ENCODE measurements at regions not wholly inside any gene's neighbourhood (a gene's known extent, or its start where the extent isn't known, plus 50 kb on each side); places are given as distances from the start of the nearest gene placed in this dataset.

DNA sequence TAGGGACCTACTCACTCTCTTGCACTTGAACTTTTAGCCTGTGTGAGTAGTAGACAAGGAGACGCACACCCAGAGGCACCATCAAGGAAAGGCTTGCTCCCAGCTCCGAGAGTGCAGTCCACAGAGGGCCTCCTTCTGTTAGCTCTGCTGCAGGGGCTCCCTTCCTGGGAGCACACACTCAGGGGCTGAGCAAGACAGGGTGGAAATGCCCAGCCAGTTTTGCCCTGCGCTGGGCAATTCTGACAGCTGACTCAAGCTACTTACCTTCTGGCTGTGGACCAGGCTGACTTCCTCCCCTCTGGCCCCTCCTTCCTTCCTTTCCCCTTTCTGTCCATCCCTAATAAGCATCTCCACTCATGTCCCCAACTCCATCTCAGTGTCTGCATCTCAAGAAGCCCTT, 449.1 kb downstream of the PTPRU start:
- Histone ChIP-seq H3K27ac (no peak overlapping the region), H4K20me1 (ENCODE audit: insufficient read depth) (no peaks in the 10 kb centered on the region), H3K27me3 (ENCODE audit: insufficient read depth, low read depth) (no peaks in the 10 kb centered on the region; the same call in 1 of the 2 replicates), H3K4me3 (IDR thresholded peaks at IDR 0.05; ENCODE audit: insufficient read depth, low read depth, low read length) (no peak overlapping the region), H3K9ac (no peak overlapping the region), H2AFZ (ENCODE audit: low read depth) (no peak overlapping the region), H3K36me3 (ENCODE audit: insufficient read depth) (no peaks in the 10 kb centered on the region), H3K4me2 (no peak overlapping the region), H3K4me1 (ENCODE audit: low read depth, poor library complexity, severe bottlenecking) (no peaks in the 10 kb centered on the region), H3K79me2 (ENCODE audit: insufficient read depth, low read depth) (no peaks in the 10 kb centered on the region)
- TF ChIP-seq, protein P1, sequence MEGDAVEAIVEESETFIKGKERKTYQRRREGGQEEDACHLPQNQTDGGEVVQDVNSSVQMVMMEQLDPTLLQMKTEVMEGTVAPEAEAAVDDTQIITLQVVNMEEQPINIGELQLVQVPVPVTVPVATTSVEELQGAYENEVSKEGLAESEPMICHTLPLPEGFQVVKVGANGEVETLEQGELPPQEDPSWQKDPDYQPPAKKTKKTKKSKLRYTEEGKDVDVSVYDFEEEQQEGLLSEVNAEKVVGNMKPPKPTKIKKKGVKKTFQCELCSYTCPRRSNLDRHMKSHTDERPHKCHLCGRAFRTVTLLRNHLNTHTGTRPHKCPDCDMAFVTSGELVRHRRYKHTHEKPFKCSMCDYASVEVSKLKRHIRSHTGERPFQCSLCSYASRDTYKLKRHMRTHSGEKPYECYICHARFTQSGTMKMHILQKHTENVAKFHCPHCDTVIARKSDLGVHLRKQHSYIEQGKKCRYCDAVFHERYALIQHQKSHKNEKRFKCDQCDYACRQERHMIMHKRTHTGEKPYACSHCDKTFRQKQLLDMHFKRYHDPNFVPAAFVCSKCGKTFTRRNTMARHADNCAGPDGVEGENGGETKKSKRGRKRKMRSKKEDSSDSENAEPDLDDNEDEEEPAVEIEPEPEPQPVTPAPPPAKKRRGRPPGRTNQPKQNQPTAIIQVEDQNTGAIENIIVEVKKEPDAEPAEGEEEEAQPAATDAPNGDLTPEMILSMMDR (conservative IDR thresholded peaks at IDR 0.05; ENCODE audit: low read depth, low read length) = no peak

GRCh38 chr1:29684141-29684540, 447.8 kb downstream of the PTPRU start:
- TF ChIP-seq, protein P1 (conservative IDR thresholded peaks at IDR 0.05; ENCODE audit: low read depth, low read length) = no peak
- no peaks in the 10 kb centered on the region for H3K79me2 ChIP-seq (ENCODE audit: insufficient read depth, low read depth)

DNA sequence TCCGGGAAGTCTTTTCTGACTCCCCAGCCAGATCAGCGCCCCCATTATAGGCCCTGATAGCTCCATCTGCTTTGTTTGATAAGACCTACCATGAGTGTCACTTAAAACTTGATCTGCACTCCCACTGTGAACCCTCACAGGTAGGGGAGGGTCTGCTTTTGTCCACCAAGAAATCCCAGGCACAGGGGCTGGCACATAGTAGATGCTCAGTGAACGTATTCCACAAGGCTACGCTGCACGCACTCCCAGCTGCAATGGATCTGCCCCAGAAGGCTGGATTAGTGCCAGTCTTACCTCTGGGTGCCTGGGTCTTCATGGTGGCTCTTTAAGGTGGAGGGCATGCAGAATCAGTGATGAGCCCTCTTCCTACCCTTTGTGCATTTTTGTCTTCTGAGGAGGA, 447.1 kb downstream of the PTPRU start:
- Histone ChIP-seq H3K4me1 (ENCODE audit: low read depth, poor library complexity, severe bottlenecking) (no peaks in the 10 kb centered on the region), H3K4me3 (IDR thresholded peaks at IDR 0.05; ENCODE audit: insufficient read depth, low read depth, low read length) (no peak overlapping the region), H2AFZ (ENCODE audit: low read depth) (no peak overlapping the region), H3K9ac (no peak overlapping the region), H3K36me3 (ENCODE audit: insufficient read depth) (no peaks in the 10 kb centered on the region), H3K27me3 (ENCODE audit: insufficient read depth, low read depth) (peaks cover 6% of the 10 kb centered on the region; the same call in 1 of the 2 replicates), H4K20me1 (ENCODE audit: insufficient read depth) (no peaks in the 10 kb centered on the region), H3K79me2 (ENCODE audit: insufficient read depth, low read depth) (no peaks in the 10 kb centered on the region), H3K4me2 (no peak overlapping the region), H3K27ac (no peak overlapping the region)
- TF ChIP-seq, protein P1 (conservative IDR thresholded peaks at IDR 0.05; ENCODE audit: low read depth, low read length) = no peak

More at GRCh38 chr1:29684141-29684540, 447.8 kb downstream of the PTPRU start:
- Histone ChIP-seq H3K27ac (no peak overlapping the region), H3K27me3 (ENCODE audit: insufficient read depth, low read depth) (peaks cover 3% of the 10 kb centered on the region; the same call in 1 of the 2 replicates), H3K4me1 (ENCODE audit: low read depth, poor library complexity, severe bottlenecking) (no peaks in the 10 kb centered on the region), H3K4me3 (IDR thresholded peaks at IDR 0.05; ENCODE audit: insufficient read depth, low read depth, low read length) (no peak overlapping the region), H4K20me1 (ENCODE audit: insufficient read depth) (no peaks in the 10 kb centered on the region), H3K4me2 (no peak overlapping the region), H3K9ac (no peak overlapping the region), H2AFZ (ENCODE audit: low read depth) (no peak overlapping the region), H3K36me3 (ENCODE audit: insufficient read depth) (no peaks in the 10 kb centered on the region)

- no peak overlapping the region for H3K27ac ChIP-seq
- H2AFZ ChIP-seq (ENCODE audit: low read depth) = no peak overlapping the region
- TF ChIP-seq, protein P1 (conservative IDR thresholded peaks at IDR 0.05; ENCODE audit: low read depth, low read length) = no peak
Observed at GRCh38 chr1:29682919-29683295, 446.6 kb downstream of the PTPRU start.

More at GRCh38 chr1:29682919-29683295, 446.6 kb downstream of the PTPRU start:
- H3K9ac ChIP-seq = no peak overlapping the region
- H4K20me1 ChIP-seq (ENCODE audit: insufficient read depth) = no peaks in the 10 kb centered on the region
- H3K4me3 ChIP-seq (IDR thresholded peaks at IDR 0.05; ENCODE audit: insufficient read depth, low read depth, low read length) = no peak overlapping the region
- H3K36me3 ChIP-seq (ENCODE audit: insufficient read depth) = no peaks in the 10 kb centered on the region
- no peaks in the 10 kb centered on the region for H3K4me1 ChIP-seq (ENCODE audit: low read depth, poor library complexity, severe bottlenecking)
- H3K27me3 ChIP-seq (ENCODE audit: insufficient read depth, low read depth) = peaks cover 6% of the 10 kb centered on the region; the same call in 1 of the 2 replicates
- no peaks in the 10 kb centered on the region for H3K79me2 ChIP-seq (ENCODE audit: insufficient read depth, low read depth)
- H3K4me2 ChIP-seq = no peak overlapping the region

All from KMS-11 (cell line).